ENCODE measurements at regions not wholly inside any gene's neighbourhood (a gene's known extent, or its start where the extent isn't known, plus 50 kb on each side); places are given as distances from the start of the nearest gene placed in this dataset.

- DNase-seq (ENCODE audit: low read depth, low spot score), result no peak
These were observed 519.1 kb downstream of the IQCM start for GRCh38 chr4:149296503-149296902.

DNA sequence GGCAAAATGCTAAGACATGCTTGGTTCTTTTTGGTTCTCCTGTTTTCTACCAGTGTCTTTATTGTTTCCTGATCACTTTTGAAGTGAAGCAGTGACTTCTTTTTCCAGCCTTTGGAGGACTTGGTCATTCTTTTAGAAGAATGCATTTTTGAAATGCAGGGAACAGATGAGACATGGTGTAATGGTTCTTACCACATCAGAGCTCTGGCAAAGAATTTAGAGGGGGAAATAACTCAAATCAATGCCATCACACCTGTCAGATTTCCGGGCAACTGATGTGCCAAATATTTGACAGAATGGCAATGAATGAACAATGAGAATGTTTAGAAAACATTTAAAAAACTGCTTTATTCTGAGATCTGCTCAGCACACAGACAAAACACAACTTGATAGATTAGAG lies 519.6 kb downstream of the IQCM start:
- DNase-seq (ENCODE audit: low read depth, low spot score), result no peak

DNA sequence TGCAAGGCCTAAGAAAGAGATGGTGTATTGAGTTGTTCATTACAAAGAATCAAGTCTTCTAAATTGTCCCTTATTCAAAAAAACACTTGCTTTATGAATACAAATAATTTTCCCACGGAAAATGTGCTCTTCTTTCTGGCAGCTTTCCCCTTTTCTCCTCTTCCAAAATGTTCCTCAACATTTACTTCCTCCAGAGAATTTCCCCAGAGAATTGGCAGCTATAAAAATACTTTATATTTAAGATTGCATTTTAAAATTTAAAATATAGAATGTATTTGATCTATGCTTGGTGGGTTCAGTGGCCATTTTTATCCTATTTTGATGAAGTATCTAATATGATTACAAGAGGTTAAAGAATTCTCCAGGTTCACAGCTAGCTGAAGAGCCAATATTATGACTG lies 521.0 kb downstream of the IQCM start:
- no peak for DNase-seq (ENCODE audit: low read depth, low spot score)

DNA sequence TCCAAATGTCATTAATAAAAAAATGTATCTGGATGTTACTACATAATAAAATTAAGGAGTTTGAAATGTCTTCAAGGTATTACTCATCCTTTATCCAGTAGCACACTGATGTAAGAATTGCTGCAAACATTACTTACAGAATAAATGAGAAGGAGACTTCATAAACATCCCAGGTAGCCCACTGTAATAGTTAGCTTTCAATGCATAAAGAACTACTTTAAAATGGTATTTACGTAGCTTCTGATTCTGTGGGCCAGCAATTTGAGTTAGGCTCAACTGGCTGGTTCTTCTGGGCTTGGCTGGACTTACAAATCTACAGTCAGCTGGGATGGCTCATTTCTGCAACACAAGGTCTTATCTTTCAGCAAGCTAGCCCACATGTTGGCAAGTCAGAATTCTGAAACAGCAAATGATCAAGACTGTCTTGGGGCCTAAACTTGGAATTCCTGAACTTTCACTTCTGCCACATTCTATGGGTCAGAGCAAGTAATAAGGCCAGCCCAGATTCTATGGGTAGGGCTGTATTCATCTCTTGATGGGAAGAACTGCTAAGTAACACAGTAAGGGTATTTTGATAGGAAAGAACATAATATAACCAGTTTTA lies 522.5 kb downstream of the IQCM start:
- DNase-seq (ENCODE audit: low read depth, low spot score), result no peak

- DNase-seq (ENCODE audit: low read depth, low spot score), result no peak
These were observed 523.1 kb downstream of the IQCM start for GRCh38 chr4:149292425-149293007.

DNA sequence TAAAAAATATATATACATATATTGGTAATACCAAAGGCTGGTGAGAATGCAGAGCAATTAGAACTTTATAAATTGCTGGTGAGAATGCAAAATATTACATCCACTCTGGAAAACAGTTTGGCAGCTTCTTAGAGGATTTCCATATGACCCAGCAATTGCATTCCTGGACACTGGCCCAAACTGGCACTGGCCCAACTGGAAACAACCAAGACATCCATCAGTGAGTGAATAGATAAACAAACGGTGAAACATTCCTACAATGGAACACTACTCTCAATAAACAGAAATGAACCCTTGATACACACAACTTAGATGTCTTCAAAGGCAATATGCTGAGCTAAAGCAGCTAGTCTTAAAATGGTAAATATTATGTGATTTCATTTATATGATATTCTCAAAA lies 524.2 kb downstream of the IQCM start:
- peak; percentile 1 for DNase-seq (ENCODE audit: low read depth, low spot score)

DNA sequence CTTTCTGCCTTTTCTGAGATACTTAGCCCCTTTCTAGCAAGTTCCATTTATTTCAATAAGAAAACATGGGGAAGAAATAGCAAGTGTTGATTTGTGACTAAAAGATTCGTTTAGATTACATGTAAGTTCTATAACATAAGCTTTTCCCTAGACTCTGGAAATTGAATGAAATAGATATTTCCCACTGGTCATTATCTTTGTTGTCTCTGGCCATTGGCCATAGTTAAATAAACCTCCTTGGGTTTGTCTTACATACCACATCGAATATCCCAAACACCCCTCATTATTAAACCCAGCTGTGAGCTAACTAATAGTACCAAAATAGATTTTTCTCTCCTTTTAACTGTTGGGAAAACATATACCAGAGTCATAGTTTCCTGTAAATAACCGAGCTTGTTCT lies 534.8 kb downstream of the IQCM start:
- DNase-seq (ENCODE audit: low read depth, low spot score), result no peak

DNA sequence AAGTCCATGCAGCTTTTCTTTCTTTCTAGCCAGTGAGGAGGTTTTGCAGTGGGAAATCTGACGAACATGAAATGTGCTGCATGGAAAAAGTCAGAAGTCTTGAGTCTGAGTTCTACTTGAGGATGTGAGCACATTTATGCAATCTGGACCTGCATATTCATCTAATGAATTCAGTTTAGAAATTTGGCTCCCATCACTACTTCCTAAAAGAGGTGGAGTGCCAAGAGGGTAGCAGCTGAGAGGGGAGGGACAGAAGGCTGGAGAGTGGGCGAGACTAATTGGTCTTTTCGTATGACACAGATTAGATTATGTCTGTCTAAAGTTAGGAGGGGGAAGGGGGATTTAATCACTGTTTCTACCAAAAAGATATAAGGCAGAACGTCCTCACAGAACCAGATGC lies 535.9 kb downstream of the IQCM start:
- no peak for DNase-seq (ENCODE audit: low read depth, low spot score)

DNA sequence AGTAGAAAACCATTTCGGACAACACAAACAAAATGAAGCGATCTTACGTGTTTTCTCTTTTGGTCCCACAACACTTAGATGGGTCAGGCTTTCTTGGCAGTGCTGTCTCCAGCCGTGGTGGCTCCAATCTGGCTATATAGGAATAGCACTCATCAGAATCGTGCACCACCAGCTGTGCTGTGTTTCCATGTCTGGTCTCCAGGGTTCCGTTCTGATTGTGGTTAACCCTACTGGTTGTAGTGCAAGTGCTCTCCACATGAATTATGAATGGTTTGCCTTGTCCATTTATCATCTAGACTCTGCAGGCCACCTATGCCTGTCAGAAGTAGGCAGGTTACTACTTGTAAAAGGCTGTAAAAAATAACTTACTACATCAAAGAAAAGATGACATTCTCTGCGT lies 536.3 kb downstream of the IQCM start:
- no peak for DNase-seq (ENCODE audit: low read depth, low spot score)

DNA sequence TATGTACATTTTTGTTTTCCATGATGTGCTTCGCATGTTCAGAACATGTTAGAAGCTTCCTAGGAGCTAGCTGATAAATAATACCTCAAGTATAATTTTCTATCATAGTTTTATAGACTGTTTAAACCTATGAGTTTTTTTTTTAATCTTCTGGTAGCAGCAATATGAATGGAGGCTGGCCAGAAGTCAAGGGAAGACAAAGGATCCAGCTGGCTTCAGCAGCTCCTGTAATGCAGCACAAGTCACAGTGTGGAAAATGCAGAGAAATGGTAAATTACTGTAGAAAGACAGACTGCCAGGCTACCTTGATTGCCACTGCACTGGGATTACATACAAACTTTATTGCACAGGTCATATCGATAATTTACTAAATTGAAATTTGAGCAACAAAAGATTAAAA lies 537.9 kb downstream of the IQCM start:
- no peak for DNase-seq (ENCODE audit: low read depth, low spot score)

DNA sequence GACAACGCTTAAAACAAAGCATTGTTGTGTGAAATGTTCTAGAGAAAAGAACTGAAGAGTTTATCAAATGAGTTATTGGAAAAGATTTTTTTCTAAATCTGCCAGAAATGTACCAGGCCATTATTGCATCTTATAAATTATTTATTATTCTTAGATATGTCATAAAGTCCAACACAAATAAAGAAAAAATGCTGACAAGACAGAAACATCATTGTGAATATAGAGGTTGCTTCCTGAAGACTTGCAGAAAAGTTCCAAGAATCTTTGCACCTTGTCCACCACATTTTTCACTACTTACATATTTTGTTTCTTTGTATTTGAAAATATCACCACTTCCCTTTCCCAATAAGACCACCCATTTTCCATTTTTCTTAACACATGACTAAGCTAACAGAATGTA lies 545.8 kb downstream of the IQCM start:
- no peak for DNase-seq (ENCODE audit: low read depth, low spot score)

GRCh38 chr4:149266301-149266700 lies 549.3 kb downstream of the IQCM start:
- no peak for DNase-seq (ENCODE audit: low read depth, low spot score)

DNA sequence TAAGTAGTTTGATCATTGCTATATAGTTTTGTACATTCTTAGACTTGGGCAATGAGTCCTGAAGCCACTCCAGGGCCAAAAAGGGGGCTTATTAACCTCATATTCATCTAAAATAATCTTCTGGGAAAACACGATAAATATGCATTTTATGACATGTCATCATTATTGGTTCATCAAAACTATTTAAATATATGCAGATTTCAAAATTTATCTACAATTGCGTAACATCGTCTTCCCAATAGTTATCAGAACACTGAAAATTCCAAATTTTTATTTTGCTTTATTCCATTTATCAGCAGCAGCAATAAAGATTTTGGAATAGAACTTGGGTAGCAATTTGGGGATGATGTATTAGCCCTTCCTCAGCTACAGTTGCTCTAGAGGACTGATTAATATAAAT lies 550.0 kb downstream of the IQCM start:
- DNase-seq (ENCODE audit: low read depth, low spot score), result no peak

GRCh38 chr4:149264093-149264733 lies 551.4 kb downstream of the IQCM start:
- peak; percentile 4 for DNase-seq (ENCODE audit: low read depth, low spot score)

- DNase-seq (ENCODE audit: low read depth, low spot score), result no peak
These were observed 567.4 kb downstream of the IQCM start for GRCh38 chr4:149248191-149248764.

DNA sequence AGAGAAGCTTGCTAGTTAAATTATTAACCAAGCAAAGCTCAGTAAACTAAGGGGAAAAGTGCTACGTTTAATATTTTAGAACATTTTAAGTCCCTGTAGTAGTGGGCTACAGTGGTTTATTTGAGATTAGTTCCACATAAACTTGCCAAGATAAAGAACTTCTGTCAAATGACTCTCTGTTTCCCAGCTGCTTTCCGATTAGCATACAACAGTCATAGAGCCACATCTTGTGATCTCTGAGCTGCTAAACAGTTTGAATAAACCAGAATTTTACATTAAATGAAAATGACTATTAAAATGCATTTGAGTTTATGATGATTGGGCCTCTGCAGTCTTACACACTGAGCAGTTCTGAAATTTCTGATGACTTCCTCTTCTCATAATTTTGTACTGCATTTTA lies 568.5 kb downstream of the IQCM start:
- no peak for DNase-seq (ENCODE audit: low read depth, low spot score)

GRCh38 chr4:149245333-149245732 lies 570.3 kb downstream of the IQCM start:
- no peak for DNase-seq (ENCODE audit: low read depth, low spot score)

GRCh38 chr4:149238097-149238496 lies 577.5 kb downstream of the IQCM start:
- DNase-seq (ENCODE audit: low read depth, low spot score), result no peak

GRCh38 chr4:149234798-149235197 lies 580.8 kb downstream of the IQCM start:
- no peak for DNase-seq (ENCODE audit: low read depth, low spot score)

- no peak for DNase-seq (ENCODE audit: low read depth, low spot score)
These were observed 592.0 kb downstream of the IQCM start for GRCh38 chr4:149223659-149224058.

- DNase-seq (ENCODE audit: low read depth, low spot score), result no peak
These were observed 597.0 kb downstream of the IQCM start for GRCh38 chr4:149218672-149219071.

DNA sequence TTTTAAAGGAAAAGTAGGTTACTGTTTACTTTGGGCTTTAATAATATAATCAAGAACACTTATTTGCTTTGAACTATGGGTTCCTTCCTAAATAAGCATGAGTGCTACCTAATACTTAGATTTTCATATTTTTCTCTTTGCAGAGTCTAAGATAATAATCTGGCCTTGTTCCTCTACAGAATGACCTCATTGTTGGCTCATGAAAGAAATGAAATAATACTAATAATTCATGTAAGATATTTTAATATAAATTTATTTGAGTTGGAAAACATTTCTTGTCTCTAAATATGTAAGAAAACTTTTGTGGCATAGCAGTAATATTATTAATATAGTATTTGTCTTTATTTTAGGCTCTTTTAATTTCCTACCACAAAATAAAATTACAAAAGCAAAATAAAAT lies 601.3 kb downstream of the IQCM start:
- DNase-seq (ENCODE audit: low read depth, low spot score), result no peak

- no peak for DNase-seq (ENCODE audit: low read depth, low spot score)
These were observed 603.8 kb downstream of the IQCM start for GRCh38 chr4:149211876-149212275.

Data from pulmonary artery endothelial cell (primary cell).